ENCODE measurements at regions not wholly inside any gene's neighbourhood (a gene's known extent, or its start where the extent isn't known, plus 50 kb on each side); places are given as distances from the start of the nearest gene placed in this dataset.

GRCh38 chr3:170730071-170730812 is 139.8 kb downstream of the RPL22L1 start:
- DNase-seq (ENCODE audit: low read depth), result no peak

DNA sequence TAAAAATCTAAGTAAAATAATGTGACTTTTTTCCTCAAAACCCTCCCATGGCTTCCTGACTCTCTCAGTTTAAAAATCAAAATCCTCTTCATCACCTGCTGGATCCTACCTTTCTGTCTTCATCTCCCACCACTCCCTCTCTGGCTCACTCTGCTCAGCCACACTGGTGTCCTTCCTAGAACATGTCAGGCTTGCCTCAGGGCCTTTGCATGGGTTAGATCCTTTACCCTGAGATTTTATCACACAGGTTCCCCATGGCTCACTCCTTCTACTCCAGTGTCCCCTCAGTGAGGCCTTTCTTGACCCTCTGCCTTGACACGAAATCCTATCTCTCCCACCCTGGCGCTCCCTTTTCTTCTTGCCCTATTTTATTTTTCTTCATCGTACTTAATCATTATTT is 141.8 kb downstream of the RPL22L1 start:
- no peak for DNase-seq (ENCODE audit: low read depth)

- no peak for DNase-seq (ENCODE audit: low read depth)
These were observed 141.9 kb upstream of the SLC7A14 start for GRCh38 chr3:170727754-170728153.

GRCh38 chr3:170726976-170727661 is 141.2 kb upstream of the SLC7A14 start:
- no peak for DNase-seq (ENCODE audit: low read depth)

DNA sequence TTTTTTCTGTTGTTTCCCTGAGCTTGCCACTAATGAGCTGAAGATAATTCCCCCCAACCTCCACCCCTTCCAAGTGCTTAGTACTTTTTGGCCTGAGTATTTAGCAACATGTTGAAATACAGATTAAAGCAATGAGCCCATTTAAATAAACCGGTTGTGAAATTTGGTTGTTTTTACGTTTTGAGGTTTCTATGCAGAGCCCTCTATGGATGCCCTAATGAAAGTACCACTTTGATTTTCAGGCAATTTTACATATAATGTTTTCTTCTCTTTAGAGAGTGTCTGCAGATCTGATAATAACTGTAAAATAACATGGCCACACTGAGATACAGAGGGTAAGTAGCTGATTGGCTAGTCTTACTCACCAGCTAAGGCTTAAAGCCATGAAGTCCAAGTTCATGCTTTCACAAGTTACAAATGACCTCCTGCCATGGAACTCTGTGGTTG is 139.4 kb upstream of the SLC7A14 start:
- DNase-seq (ENCODE audit: low read depth), result no peak

GRCh38 chr3:170724599-170725280 is 138.9 kb upstream of the SLC7A14 start:
- DNase-seq (ENCODE audit: low read depth), result no peak

DNA sequence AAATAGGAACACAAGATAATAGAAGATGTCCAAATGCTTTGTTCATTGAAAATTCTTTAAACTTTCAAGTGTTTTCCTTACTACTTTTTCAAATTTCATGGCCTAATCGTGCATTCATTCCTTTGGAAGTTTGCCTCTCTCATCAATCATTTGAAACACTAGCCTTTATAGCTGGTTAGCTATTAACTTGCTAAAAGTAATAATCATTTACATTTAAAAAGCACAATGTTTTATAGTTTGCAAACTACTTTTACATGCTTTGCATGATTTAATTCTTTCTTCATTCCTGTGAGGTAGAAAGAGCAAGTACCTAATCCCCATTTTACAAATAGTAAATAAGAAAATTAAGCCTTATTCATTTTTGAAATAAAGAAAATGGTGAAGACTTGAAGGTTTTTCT is 137.4 kb upstream of the SLC7A14 start:
- DNase-seq (ENCODE audit: low read depth), result no peak

GRCh38 chr3:170721563-170721962 is 135.7 kb upstream of the SLC7A14 start:
- no peak for DNase-seq (ENCODE audit: low read depth)

GRCh38 chr3:170719300-170719699 is 133.4 kb upstream of the SLC7A14 start:
- no peak for DNase-seq (ENCODE audit: low read depth)

DNA sequence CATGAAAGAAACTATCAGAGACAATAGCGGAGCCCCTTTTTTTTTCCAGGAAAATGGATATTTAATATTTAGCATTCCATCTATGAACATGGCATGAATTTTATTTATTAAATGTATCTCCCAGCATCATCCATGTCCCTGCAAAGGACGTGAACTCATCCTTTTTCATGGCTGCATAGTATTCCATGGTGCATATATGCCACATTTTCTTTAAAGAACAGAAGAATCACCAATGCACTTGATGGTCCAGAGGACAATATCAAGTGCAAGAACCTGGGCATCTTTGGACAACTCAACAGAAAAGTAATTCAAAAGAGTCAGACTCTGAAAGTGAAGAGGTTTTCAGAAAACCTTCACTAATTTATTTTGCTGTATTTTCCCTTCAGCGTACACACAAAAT is 133.0 kb upstream of the SLC7A14 start:
- DNase-seq (ENCODE audit: low read depth), result no peak

DNA sequence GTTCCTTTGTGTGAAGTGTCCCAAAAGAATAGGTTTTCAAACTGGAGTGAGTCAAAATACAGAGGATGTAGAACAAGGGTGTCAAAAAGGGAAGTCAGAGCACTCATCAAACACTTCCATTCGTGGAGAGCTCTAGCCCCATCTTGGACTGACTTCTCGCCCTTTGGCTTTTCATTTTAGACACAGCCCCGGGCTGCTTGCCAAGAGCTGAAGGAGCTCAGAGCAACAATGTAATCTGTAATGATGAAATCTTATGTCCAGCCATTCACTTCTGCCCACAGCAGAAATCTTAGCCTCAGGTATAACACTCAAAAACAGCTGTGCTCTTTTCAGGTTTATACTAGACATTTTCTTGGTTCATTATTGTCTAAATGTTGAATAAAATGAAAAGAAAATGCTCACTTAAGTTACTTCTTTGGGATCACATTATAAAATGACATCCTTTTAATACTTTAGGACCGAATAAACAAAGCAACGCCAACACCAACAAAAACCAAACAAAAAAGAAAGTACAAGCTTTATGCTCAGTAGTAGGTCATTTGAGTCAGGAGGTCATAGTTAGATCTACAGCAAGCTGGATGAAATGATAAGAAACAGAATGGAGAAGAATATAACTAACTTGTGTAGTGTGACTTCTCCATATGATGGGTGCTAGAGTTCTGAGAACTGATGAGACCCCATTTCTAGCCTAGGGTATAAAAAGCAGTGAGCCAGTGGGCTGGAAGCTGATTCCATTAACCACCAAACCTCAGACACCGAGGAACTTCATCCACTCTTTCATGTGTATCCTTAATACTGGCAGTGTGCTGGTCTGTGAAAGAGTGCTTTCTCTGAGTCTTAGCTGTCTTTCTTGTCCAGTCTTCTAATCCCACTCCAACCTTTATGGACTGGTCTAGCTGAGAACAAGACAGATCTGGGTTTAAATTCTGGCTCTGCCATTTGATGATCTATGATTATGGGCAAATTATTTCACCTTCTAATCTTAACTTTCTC is 131.8 kb upstream of the SLC7A14 start:
- no peak for DNase-seq (ENCODE audit: low read depth)

GRCh38 chr3:170716172-170716805 is 130.4 kb upstream of the SLC7A14 start:
- DNase-seq (ENCODE audit: low read depth), result no peak

- no peak for DNase-seq (ENCODE audit: low read depth)
These were observed 129.0 kb upstream of the SLC7A14 start for GRCh38 chr3:170714562-170715535.

DNA sequence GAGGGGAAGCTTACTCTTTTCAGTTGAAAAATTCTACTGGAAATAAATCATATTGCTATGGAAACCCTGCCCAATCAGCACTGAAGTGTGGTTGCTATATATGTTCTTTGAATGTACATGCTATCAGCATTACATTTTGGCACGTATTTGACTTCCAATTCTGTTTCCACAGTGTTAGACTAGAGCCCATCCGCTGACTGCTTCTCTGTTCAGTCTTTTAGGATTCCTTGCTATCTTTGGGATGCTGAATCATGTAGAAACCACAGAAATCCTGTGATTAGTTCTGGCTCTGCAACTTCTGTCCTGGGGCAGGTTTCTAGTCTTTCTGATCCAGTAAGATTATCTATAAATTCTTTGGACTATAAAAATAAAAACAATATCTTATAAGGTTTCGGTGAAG is 128.2 kb upstream of the SLC7A14 start:
- DNase-seq (ENCODE audit: low read depth), result no peak

DNA sequence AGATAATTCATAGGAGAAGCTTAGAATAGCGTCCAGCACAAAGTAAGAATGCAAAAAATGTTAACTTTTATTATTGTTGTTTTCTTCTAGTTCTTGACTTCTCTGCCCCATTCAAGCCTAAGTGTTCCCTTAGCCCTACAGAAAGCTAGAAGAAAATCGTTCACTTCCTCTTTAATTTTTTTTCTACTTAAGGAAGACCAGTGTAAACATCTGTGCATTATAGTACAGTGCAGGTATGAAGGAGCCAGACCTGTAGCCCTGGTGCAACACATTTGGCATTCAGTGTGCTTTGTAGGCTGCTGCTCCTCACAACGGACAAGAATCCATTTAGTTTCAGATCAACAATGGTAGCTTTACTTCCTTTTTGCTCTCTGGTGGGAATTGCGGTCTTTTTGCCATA is 127.8 kb upstream of the SLC7A14 start:
- no peak for DNase-seq (ENCODE audit: low read depth)

GRCh38 chr3:170712798-170713197 is 126.9 kb upstream of the SLC7A14 start:
- DNase-seq (ENCODE audit: low read depth), result no peak

- no peak for DNase-seq (ENCODE audit: low read depth)
These were observed 126.5 kb upstream of the SLC7A14 start for GRCh38 chr3:170712336-170712735.

DNA sequence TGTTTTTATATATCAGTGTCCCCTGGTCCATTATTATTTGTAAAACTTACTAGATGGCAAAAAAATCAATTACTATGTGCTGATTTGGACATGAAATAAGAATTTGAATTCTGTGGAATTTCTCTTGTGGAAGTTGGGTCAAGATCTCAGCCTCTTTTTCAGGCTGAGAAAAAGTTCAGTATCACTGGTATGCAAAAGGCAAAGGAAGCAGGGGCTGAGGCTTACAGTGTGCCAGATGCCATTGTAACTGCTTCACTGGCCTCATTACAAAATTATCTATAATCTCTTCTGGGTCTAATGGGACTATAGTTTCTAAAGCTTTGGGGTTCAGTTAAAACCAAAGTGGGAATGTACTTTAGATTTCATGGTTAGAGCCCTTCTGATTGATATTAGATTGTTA is 125.9 kb upstream of the SLC7A14 start:
- no peak for DNase-seq (ENCODE audit: low read depth)

- no peak for DNase-seq (ENCODE audit: low read depth)
These were observed 123.2 kb upstream of the SLC7A14 start for GRCh38 chr3:170709046-170709445.

GRCh38 chr3:170707899-170708298 is 122.0 kb upstream of the SLC7A14 start:
- DNase-seq (ENCODE audit: low read depth), result no peak
